CD4-positive, alpha-beta T cell (primary cell): ENCODE measurements at regions not wholly inside any gene's neighbourhood (a gene's known extent, or its start where the extent isn't known, plus 50 kb on each side); places are given as distances from the start of the nearest gene placed in this dataset.
"Not testable (repeated sequence)": the region's sequence is repeated elsewhere in the genome, so short reads cannot be mapped to it uniquely, and the experiment has no call there.

Source experiments
- ATAC-seq: fragments of 200-7000 bp; cut with Tn5 transposase; one replicate; pipeline ENCODE4 v1.10.0; 2022; ENCODE audit warnings: mild to moderate bottlenecking; ENCODE audit not compliant: poor library complexity
- CTCF ChIA-PET: fragments of 350-600 bp; sonication (Branson Sonifier 250); formaldehyde crosslinking; loops from one replicate; lab custom pipeline; 2021; ENCODE audit warnings: antibody characterized with exemption, inconsistent platforms; lab: Charles Lee
- POLR2A ChIA-PET: fragments of 350-600 bp; sonication (Branson Sonifier 250); formaldehyde crosslinking; loops from one replicate; lab custom pipeline; 2021; ENCODE audit warnings: antibody characterized with exemption, inconsistent platforms; lab: Charles Lee
- DNase-seq, 14 experiments: peaks; one replicate each; pipeline ENCODE4 v3.0.0-alpha.2; 2013 to 2020; ENCODE audit warnings: mixed read lengths in 2 of 14
- H3K27ac ChIP-seq, 2 donors: one replicate each; pipeline versions ENCODE4 v1.5.1 to v1.7.0; 2013; ENCODE audit warnings: low read length in 2 of 2, low read depth in 1 of 2, mild to moderate bottlenecking in 1 of 2
- H3K27me3 ChIP-seq, 2 experiments: 1 replicate in 1 of 2; 2 replicates in 1 of 2; pipeline versions ENCODE4 v1.6.1 to v1.7.0; 2013; ENCODE audit warnings: low read length in 2 of 2, control low read depth in 1 of 2, mild to moderate bottlenecking in 1 of 2, moderate library complexity in 1 of 2; ENCODE audit not compliant: insufficient read depth in 2 of 2, control insufficient read depth in 1 of 2
- H3K36me3 ChIP-seq: one replicate; pipeline ENCODE4 v1.6.1; 2013; ENCODE audit warnings: low read length, control low read depth; ENCODE audit not compliant: insufficient read depth
- H3K4me1 ChIP-seq: one replicate; pipeline ENCODE4 v1.6.1; 2013; ENCODE audit warnings: low read length, control low read depth; ENCODE audit not compliant: insufficient read depth
- H3K4me3 ChIP-seq: one replicate; pipeline ENCODE4 v1.5.1; 2013; ENCODE audit warnings: mild to moderate bottlenecking, low read length, moderate library complexity
- H3K9me3 ChIP-seq, 2 experiments: 1 replicate in 1 of 2; 2 replicates in 1 of 2; pipeline versions ENCODE4 v1.6.1 to v1.7.0; 2013; ENCODE audit warnings: low read length in 2 of 2, mild to moderate bottlenecking in 2 of 2, control low read depth in 1 of 2, moderate library complexity in 1 of 2; ENCODE audit not compliant: control insufficient read depth in 1 of 2, insufficient read depth in 1 of 2
- H3K27ac Mint-ChIP-seq: one replicate; pipeline ENCODE4 v1.8.0; 2020; ENCODE audit warnings: mixed read lengths
- H3K27me3 Mint-ChIP-seq: one replicate; pipeline ENCODE4 v1.8.0; 2021; ENCODE audit warnings: mixed read lengths
- H3K36me3 Mint-ChIP-seq: one replicate; pipeline ENCODE4 v1.8.0; 2021; ENCODE audit warnings: low read depth, mixed read lengths
- H3K4me1 Mint-ChIP-seq: one replicate; pipeline ENCODE4 v1.8.0; 2021; ENCODE audit warnings: low read depth, mixed read lengths
- H3K4me3 Mint-ChIP-seq: one replicate; pipeline ENCODE4 v1.8.0; 2020; ENCODE audit warnings: mild to moderate bottlenecking, mixed read lengths
- H3K9me3 Mint-ChIP-seq: one replicate; pipeline ENCODE4 v1.8.0; 2020; ENCODE audit warnings: mixed read lengths
- CTCF ChIP-seq: fragments of 200-600 bp; IDR thresholded peaks from one replicate; pipeline ENCODE4 v1.8.0; 2022; ENCODE audit warnings: antibody characterized with exemption, mild to moderate bottlenecking
- intact Hi-C, 2 experiments: fragments of 100-400 bp; cut with DNase I in 1 of 2; cut with micrococcal nuclease in 1 of 2; formaldehyde crosslinking; loops; one replicate each; pipeline versions ENCODE4 v1.15.1 to v1.9.0; 2023 to 2025; cut with DNase I, micrococcal nuclease

GRCh38 chr13:105838231-105838630 is 697.2 kb downstream of the EFNB2 start:
- no peaks in the 10 kb centered on the region for H3K36me3 Mint-ChIP-seq
- H3K27me3 ChIP-seq = no peaks in the 10 kb centered on the region
- CTCF ChIA-PET = no interaction called here
- peaks cover 0 to 5% of the 10 kb centered on the region in 2 experiments for H3K9me3 ChIP-seq
- H3K4me1 ChIP-seq = no peaks in the 10 kb centered on the region
- no peak overlapping the region for H3K4me3 ChIP-seq
- no peaks in the 10 kb centered on the region for H3K27me3 Mint-ChIP-seq
- no peak overlapping the region for H3K27ac Mint-ChIP-seq
- no peaks in the 10 kb centered on the region for H3K9me3 Mint-ChIP-seq
- intact Hi-C loops = no loop called here
- H3K36me3 ChIP-seq = no peaks in the 10 kb centered on the region
- H3K4me3 Mint-ChIP-seq = no peak overlapping the region
- ATAC-seq (no peak), DNase-seq (no peak)
- no peak for TF ChIP-seq CTCF
- no peak overlapping the region for H3K27ac ChIP-seq
- H3K4me1 Mint-ChIP-seq = no peaks in the 10 kb centered on the region
- POLR2A ChIA-PET = no interaction called here

DNA sequence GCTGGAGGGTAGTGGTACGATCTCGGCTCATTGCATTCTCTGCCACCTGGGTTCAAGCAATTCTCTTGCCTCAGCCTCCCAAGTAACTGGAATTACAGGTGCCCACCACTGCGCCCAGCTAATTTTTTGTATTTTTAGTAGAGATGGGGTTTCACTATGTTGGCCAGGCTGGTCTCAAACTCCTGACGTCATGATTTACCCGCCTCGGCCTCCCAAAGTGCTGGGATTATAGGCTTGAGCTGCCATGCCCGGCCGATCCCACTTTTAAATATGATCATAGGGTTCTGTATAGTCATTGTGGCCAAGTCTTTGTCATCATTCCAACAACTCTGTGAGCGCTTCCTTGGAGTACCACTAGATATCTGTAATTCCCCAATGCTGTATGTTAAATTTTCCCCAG is 698.2 kb downstream of the EFNB2 start:
- DNase-seq, H3K4me1 Mint-ChIP-seq, H3K27me3 ChIP-seq, H3K4me1 ChIP-seq, H3K4me3 Mint-ChIP-seq, H3K36me3 Mint-ChIP-seq, H3K9me3 Mint-ChIP-seq, H3K27me3 Mint-ChIP-seq, H3K27ac Mint-ChIP-seq, H3K36me3 ChIP-seq, POLR2A ChIA-PET, CTCF ChIA-PET, intact Hi-C loops, H3K9me3 ChIP-seq, H3K27ac ChIP-seq, H3K4me3 ChIP-seq, ATAC-seq: not testable (repeated sequence)

GRCh38 chr13:105830821-105831220 is 704.6 kb downstream of the EFNB2 start:
- no peaks in the 10 kb centered on the region for H3K4me1 ChIP-seq
- H3K4me3 ChIP-seq = no peak overlapping the region
- intact Hi-C loops = no loop called here
- H3K27ac ChIP-seq = no peak overlapping the region
- Mint-ChIP-seq H3K4me3 (no peak overlapping the region), H3K9me3 (peaks cover 4% of the 10 kb centered on the region), H3K27me3 (no peaks in the 10 kb centered on the region), H3K27ac (no peak overlapping the region), H3K4me1 (no peaks in the 10 kb centered on the region), H3K36me3 (no peaks in the 10 kb centered on the region)
- ATAC-seq (no peak), DNase-seq (no peak)
- no peaks in the 10 kb centered on the region for H3K36me3 ChIP-seq
- no peaks in the 10 kb centered on the region for H3K27me3 ChIP-seq
- ChIA-PET POLR2A (no interaction called here), CTCF (no interaction called here)
- peaks cover 0 to 9% of the 10 kb centered on the region in 2 experiments for H3K9me3 ChIP-seq
- no peak for TF ChIP-seq CTCF

- ChIA-PET POLR2A (no interaction called here), CTCF (no interaction called here)
- Mint-ChIP-seq H3K4me1 (no peaks in the 10 kb centered on the region), H3K4me3 (no peak overlapping the region), H3K27ac (no peak overlapping the region), H3K36me3 (no peaks in the 10 kb centered on the region), H3K27me3 (no peaks in the 10 kb centered on the region), H3K9me3 (peaks cover 4% of the 10 kb centered on the region)
- ATAC-seq = no peak
- no peak for TF ChIP-seq CTCF
- no peak for DNase-seq
- intact Hi-C loops = no loop called here
- no peaks in the 10 kb centered on the region for H3K36me3 ChIP-seq
- no peak overlapping the region for H3K27ac ChIP-seq
- H3K9me3 ChIP-seq = peaks cover 0 to 3% of the 10 kb centered on the region in 2 experiments
- H3K27me3 ChIP-seq = no peaks in the 10 kb centered on the region
- H3K4me1 ChIP-seq = no peaks in the 10 kb centered on the region
- no peak overlapping the region for H3K4me3 ChIP-seq
Observed at GRCh38 chr13:105827111-105827809, 708.2 kb downstream of the EFNB2 start.
